ENCODE measurements at regions not wholly inside any gene's neighbourhood (a gene's known extent, or its start where the extent isn't known, plus 50 kb on each side); places are given as distances from the start of the nearest gene placed in this dataset.

- no peak for DNase-seq
Measured at GRCh38 chr11:98828986-98829708, 191.6 kb upstream of the CNTN5 start.

- no peak for DNase-seq
Measured at GRCh38 chr11:98829971-98830370, 190.8 kb upstream of the CNTN5 start.

- DNase-seq = no peak
Measured at GRCh38 chr11:98834776-98835175, 186.0 kb upstream of the CNTN5 start.

GRCh38 chr11:98835335-98835734, 185.4 kb upstream of the CNTN5 start:
- DNase-seq = no peak

GRCh38 chr11:98836156-98836555, 184.6 kb upstream of the CNTN5 start:
- DNase-seq = no peak

- DNase-seq = no peak
Measured at GRCh38 chr11:98842187-98842586, 178.6 kb upstream of the CNTN5 start.

- no peak for DNase-seq
Measured at GRCh38 chr11:98862169-98862568, 158.6 kb upstream of the CNTN5 start.

GRCh38 chr11:98871690-98872089, 149.1 kb upstream of the CNTN5 start:
- no peak for DNase-seq

GRCh38 chr11:98874050-98874449, 146.7 kb upstream of the CNTN5 start:
- DNase-seq = no peak

- DNase-seq = no peak
Measured at GRCh38 chr11:98895936-98896335, 124.8 kb upstream of the CNTN5 start.

- DNase-seq = no peak
Measured at GRCh38 chr11:98940913-98941312, 79.8 kb upstream of the CNTN5 start.

GRCh38 chr11:98944461-98944860, 76.3 kb upstream of the CNTN5 start:
- DNase-seq = no peak

GRCh38 chr11:98952107-98952506, 68.6 kb upstream of the CNTN5 start:
- no peak for DNase-seq

GRCh38 chr11:98955551-98955950, 65.2 kb upstream of the CNTN5 start:
- DNase-seq = no peak

- DNase-seq = no peak
Measured at GRCh38 chr11:98964146-98964545, 56.6 kb upstream of the CNTN5 start.

- DNase-seq = no peak
Measured at GRCh38 chr11:98965358-98965757, 55.4 kb upstream of the CNTN5 start.

GRCh38 chr11:98965775-98966174, 55.0 kb upstream of the CNTN5 start:
- no peak for DNase-seq

- DNase-seq = no peak
Measured at GRCh38 chr11:98967005-98967404, 53.7 kb upstream of the CNTN5 start.
